A673 (cell line): ENCODE measurements at regions not wholly inside any gene's neighbourhood (a gene's known extent, or its start where the extent isn't known, plus 50 kb on each side); places are given as distances from the start of the nearest gene placed in this dataset.

Experiments used
- CTCF ChIP-seq: fragments of 300-800, 200-600 bp; sonication (generic); conservative IDR thresholded peaks from 2 replicates; pipeline ENCODE4 v1.5.1; 2017; ENCODE audit warnings: low read depth, mild to moderate bottlenecking, antibody characterized with exemption, low read length, moderate library complexity, mixed read lengths
- EZH2 ChIP-seq: fragments of 200-600 bp; sonication (generic); IDR thresholded peaks from 2 replicates; pipeline ENCODE4 v1.6.1; 2017; ENCODE audit warnings: borderline replicate concordance, low read depth, mild to moderate bottlenecking, mixed read lengths, antibody characterized with exemption, low read length; ENCODE audit not compliant: poor library complexity, severe bottlenecking

- no peak for TF ChIP-seq CTCF
- TF ChIP-seq EZH2: no peak
These were observed 359.5 kb upstream of the FGF16 start for GRCh38 chrX:77087529-77088169.
